Right lobe of liver (tissue), 6 donors: ENCODE measurements at regions not wholly inside any gene's neighbourhood (a gene's known extent, or its start where the extent isn't known, plus 50 kb on each side); places are given as distances from the start of the nearest gene placed in this dataset.

Experiments
- ATAC-seq, 4 donors: fragments of 200-7000 bp; cut with Tn5 transposase; one replicate each; pipeline ENCODE4 v1.9.1; 2020; ENCODE audit warnings: mild to moderate bottlenecking in 4 of 4, moderate library complexity in 4 of 4
- DNase-seq, 3 donors: peaks; one replicate each; pipeline ENCODE4 v3.0.0-alpha.2; 2020
- H3K27ac ChIP-seq, 3 donors: fragments of 200-600 bp; one replicate each; pipeline ENCODE4 v1.8.0; 2022
- H3K27me3 ChIP-seq, 2 donors: fragments of 200-600 bp; one replicate each; pipeline ENCODE4 v1.8.0; 2022
- H3K36me3 ChIP-seq, 4 donors: fragments of 200-600 bp; sonication (generic) in 1 of 4; one replicate each; pipeline versions ENCODE4 v1.5.1 to v1.8.0; 2017 to 2022; ENCODE audit warnings: control low read depth in 1 of 4
- H3K4me1 ChIP-seq, 4 donors: fragments of 200-600 bp; sonication (generic) in 1 of 4; one replicate each; pipeline versions ENCODE4 v1.5.1 to v1.8.0; 2017 to 2022; ENCODE audit warnings: control low read depth in 1 of 4
- H3K4me3 ChIP-seq, 3 donors: fragments of 200-600 bp; one replicate each; pipeline ENCODE4 v1.8.0; 2022
- H3K9me3 ChIP-seq, 4 donors: fragments of 200-600 bp; sonication (generic) in 1 of 4; one replicate each; pipeline versions ENCODE4 v1.5.1 to v1.8.0; 2017 to 2022; ENCODE audit warnings: control low read depth in 1 of 4
- POLR2A ChIP-seq: fragments of 450-650 bp; IDR thresholded peaks from one replicate; pipeline ENCODE4 v1.6.1; 2017; ENCODE audit warnings: antibody characterized with exemption, mild to moderate bottlenecking
- WGBS: methylation state at CpG from one replicate; pipeline ENCODE4 v1.1.6; 2018; ENCODE audit warnings: low coverage, low lambda C conversion rate; ENCODE audit not compliant: insufficient coverage; ENCODE audit errors: missing lambda C conversion rate; 5-methylcytosine and 5-hydroxymethylcytosine counted together
- intact Hi-C, 2 donors: fragments of 100-400 bp; cut with DNase I; formaldehyde crosslinking; loops; one replicate each; pipeline versions ENCODE4 v1.11.2 to v1.14.1; 2022
- TF ChIP-seq, protein P1 (sequence below), 4 donors: fragments of 200-600 bp in 3 of 4; fragments of 450-650 bp in 1 of 4; IDR thresholded peaks; one replicate each; pipeline versions ENCODE4 v1.5.1 to v1.8.0; 2016 to 2022; ENCODE audit warnings: antibody characterized with exemption in 4 of 4, mild to moderate bottlenecking in 2 of 4
- donor health status: DM: no; HTN: yes; CAD: no.
- donor health status: DM: no; HTN: no; CAD: no.
- donor health status: DM: no; HTN: no; CAD: no.
- donor health status: DM: no; HTN: yes; CAD: no.
- donor health status: DM: no; HTN: yes; CAD: no.

DNA sequence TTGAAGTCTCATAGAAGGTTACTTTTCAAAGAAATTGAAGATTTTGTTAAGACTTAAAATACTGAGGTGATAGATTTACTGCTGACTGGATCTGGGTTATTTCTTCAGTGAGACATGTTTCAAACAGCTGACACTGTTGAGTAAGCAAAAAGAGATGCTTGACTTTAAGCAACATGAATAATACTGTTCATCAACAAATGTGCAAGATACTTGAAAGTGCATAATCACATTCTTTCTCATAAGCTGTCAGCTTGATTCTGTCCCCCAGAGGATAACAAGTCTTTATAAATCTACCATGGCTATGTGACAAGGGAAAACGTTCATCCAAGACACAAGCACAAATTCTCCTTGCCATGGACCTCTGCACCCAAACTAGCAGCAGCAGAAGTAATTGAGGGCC, 260.1 kb upstream of the CDH18 start:
- Histone ChIP-seq H3K27me3 (no peaks in the 10 kb centered on the region), H3K4me3 (no peak overlapping the region), H3K36me3 (no peaks in the 10 kb centered on the region), H3K27ac (no peak overlapping the region), H3K4me1 (no peaks in the 10 kb centered on the region), H3K9me3 (no peaks in the 10 kb centered on the region)
- TF ChIP-seq, protein P1, sequence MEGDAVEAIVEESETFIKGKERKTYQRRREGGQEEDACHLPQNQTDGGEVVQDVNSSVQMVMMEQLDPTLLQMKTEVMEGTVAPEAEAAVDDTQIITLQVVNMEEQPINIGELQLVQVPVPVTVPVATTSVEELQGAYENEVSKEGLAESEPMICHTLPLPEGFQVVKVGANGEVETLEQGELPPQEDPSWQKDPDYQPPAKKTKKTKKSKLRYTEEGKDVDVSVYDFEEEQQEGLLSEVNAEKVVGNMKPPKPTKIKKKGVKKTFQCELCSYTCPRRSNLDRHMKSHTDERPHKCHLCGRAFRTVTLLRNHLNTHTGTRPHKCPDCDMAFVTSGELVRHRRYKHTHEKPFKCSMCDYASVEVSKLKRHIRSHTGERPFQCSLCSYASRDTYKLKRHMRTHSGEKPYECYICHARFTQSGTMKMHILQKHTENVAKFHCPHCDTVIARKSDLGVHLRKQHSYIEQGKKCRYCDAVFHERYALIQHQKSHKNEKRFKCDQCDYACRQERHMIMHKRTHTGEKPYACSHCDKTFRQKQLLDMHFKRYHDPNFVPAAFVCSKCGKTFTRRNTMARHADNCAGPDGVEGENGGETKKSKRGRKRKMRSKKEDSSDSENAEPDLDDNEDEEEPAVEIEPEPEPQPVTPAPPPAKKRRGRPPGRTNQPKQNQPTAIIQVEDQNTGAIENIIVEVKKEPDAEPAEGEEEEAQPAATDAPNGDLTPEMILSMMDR (IDR thresholded peaks at IDR 0.05) = no peak
- no peak for TF ChIP-seq POLR2A
- intact Hi-C loops = no loop called here
- DNase-seq (no peak), ATAC-seq (no peak)
- WGBS = 0% methylated on average over 1 of the region's 1 CpG

DNA sequence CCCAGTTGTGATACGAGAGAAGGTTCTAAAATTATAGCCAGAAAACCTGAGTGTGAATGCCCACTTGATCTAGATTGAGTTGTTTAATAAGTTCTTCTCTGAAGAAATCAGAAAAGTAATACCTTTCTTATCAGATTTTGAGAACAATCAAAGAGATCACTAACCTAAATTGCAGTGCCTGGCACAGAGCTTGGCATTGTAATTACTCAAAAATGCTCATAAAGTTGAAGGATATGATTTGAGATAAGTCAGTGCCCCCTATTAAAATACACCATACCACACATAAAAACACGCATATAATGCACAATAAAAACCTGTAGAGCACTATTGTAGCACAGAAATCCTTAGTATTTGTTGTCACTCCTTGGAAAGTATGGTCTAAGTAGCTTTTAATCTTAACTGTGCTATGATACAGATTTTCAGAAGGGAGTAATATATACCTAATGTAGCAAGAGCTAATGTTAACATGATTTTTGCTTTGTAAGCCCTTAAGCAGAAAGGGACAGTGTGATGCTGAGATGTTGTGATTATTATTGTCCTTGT, 257.5 kb upstream of the CDH18 start:
- no peak overlapping the region for H3K4me3 ChIP-seq
- no peak for DNase-seq
- no peaks in the 10 kb centered on the region for H3K9me3 ChIP-seq
- no peaks in the 10 kb centered on the region for H3K27me3 ChIP-seq
- H3K4me1 ChIP-seq = no peaks in the 10 kb centered on the region
- ATAC-seq = no peak
- TF ChIP-seq POLR2A = no peak
- TF ChIP-seq, protein P1 (IDR thresholded peaks at IDR 0.05) = no peak
- 29% methylated on average over 2 of the region's 2 CpGs for WGBS
- no peaks in the 10 kb centered on the region for H3K36me3 ChIP-seq
- no peak overlapping the region for H3K27ac ChIP-seq
- intact Hi-C loops = no loop called here

DNA sequence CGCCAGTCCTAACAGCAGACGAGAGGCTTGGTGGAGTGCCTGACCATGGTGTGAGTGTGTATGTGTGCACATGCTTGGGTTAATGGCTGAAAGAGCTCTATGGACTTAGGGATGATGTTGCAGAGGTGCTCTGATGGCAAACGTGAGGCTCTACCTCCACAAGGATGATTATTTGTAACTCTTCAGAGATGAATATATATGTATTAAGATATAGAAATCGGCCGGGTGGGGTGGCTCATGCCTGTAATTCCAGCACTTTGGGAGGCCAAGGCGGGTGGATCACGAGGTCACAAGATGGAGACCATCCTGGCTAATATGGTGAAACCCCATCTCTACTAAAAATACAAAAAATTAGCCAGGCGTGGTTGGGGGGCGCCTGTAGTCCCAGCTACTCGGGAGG, 253.4 kb upstream of the CDH18 start:
- WGBS = 51% methylated on average over 10 of the region's 10 CpGs
- DNase-seq (no peak), ATAC-seq (no peak)
- intact Hi-C loops = no loop called here
- no peak for TF ChIP-seq POLR2A
- TF ChIP-seq, protein P1 (IDR thresholded peaks at IDR 0.05) = no peak
- Histone ChIP-seq H3K27me3 (no peaks in the 10 kb centered on the region), H3K36me3 (no peaks in the 10 kb centered on the region), H3K27ac (no peak overlapping the region), H3K4me1 (no peaks in the 10 kb centered on the region), H3K4me3 (no peak overlapping the region), H3K9me3 (no peaks in the 10 kb centered on the region)

DNA sequence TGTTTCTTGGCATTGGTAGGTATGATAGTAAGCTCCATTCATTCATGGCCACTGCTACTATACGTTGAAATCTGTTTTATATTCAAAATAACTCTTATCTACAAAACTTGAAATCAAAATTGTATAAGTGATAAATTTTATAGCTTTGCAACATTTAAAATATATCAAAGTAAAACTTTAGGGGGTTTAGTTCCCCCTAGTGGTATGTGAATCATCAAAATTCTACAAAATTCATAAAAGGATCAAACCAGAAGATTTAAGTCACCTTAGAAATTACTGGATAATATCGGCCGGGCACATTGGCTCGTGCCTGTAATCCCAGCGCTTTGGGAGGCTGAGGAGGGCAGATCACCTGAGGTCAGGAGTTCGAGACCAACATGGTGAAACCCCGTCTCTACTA, 243.0 kb upstream of the CDH18 start:
- intact Hi-C loops = no loop called here
- Histone ChIP-seq H3K9me3 (no peaks in the 10 kb centered on the region), H3K27me3 (no peaks in the 10 kb centered on the region), H3K4me1 (no peaks in the 10 kb centered on the region), H3K27ac (no peak overlapping the region), H3K4me3 (no peak overlapping the region), H3K36me3 (no peaks in the 10 kb centered on the region)
- ATAC-seq (no peak), DNase-seq (no peak)
- WGBS = 50% methylated on average over 7 of the region's 7 CpGs
- no peak for TF ChIP-seq POLR2A
- TF ChIP-seq, protein P1 (IDR thresholded peaks at IDR 0.05) = no peak

DNA sequence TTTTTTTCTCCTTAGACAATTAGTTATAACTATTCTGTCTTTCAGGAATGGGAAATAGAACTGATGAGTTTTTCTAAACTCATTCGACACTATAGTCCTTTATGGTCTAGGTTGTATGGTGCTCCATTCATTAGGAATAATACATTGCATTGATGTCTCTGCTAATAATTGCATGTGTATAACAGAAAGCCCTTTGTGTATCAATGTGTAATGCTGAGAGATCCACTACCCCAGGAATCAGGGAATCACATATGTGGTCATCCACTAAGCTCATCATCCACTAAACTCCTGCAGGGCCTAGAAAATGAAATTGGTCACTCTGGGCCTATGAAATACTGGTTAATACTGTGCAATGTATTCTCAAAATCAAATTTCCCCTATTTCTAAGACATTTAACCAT, 242.0 kb upstream of the CDH18 start:
- DNase-seq = no peak
- Histone ChIP-seq H3K4me3 (no peak overlapping the region), H3K9me3 (no peaks in the 10 kb centered on the region), H3K27ac (no peak overlapping the region), H3K36me3 (no peaks in the 10 kb centered on the region), H3K27me3 (no peaks in the 10 kb centered on the region), H3K4me1 (no peaks in the 10 kb centered on the region)
- WGBS = 85% methylated on average over 1 of the region's 1 CpG
- no peak for ATAC-seq
- intact Hi-C loops = no loop called here
- TF ChIP-seq, protein P1 (IDR thresholded peaks at IDR 0.05) = no peak
- TF ChIP-seq POLR2A = no peak
